Choroid plexus epithelial cell (primary cell): ENCODE measurements at regions not wholly inside any gene's neighbourhood (a gene's known extent, or its start where the extent isn't known, plus 50 kb on each side); places are given as distances from the start of the nearest gene placed in this dataset.
"Not testable (repeated sequence)": the region's sequence is repeated elsewhere in the genome, so short reads cannot be mapped to it uniquely, and the experiment has no call there.

Experiments
- DNase-seq: peaks from one replicate; pipeline ENCODE4 v3.0.0-alpha.2; 2010; ENCODE audit warnings: low read depth
- H3K4me3 ChIP-seq: 2 replicates; pipeline ENCODE4 v1.5.1; 2011; ENCODE audit warnings: low read depth, mild to moderate bottlenecking, control low read depth, low read length, moderate library complexity
- CTCF ChIP-seq: conservative IDR thresholded peaks from 2 replicates; pipeline ENCODE4 v1.5.1; 2011; ENCODE audit warnings: low read depth, mild to moderate bottlenecking, control low read depth, inconsistent platforms, low read length, moderate library complexity

GRCh38 chr5:114903767-114904166 lies 265.9 kb downstream of the TRIM36 start:
- no peak for TF ChIP-seq CTCF
- DNase-seq: no peak
- no peak overlapping the region for H3K4me3 ChIP-seq

- no peak for TF ChIP-seq CTCF
- H3K4me3 ChIP-seq: no peak overlapping the region
- DNase-seq: no peak
Observed at GRCh38 chr5:114898602-114899001, 271.1 kb downstream of the TRIM36 start.

GRCh38 chr5:114883675-114884074 lies 286.0 kb downstream of the TRIM36 start:
- TF ChIP-seq CTCF: no peak
- no peak for DNase-seq
- no peak overlapping the region for H3K4me3 ChIP-seq

- H3K4me3 ChIP-seq: no peak overlapping the region
- no peak for TF ChIP-seq CTCF
- no peak for DNase-seq
Observed at GRCh38 chr5:114859438-114859735, 310.3 kb downstream of the TRIM36 start.

GRCh38 chr5:114858665-114859437 lies 310.9 kb downstream of the TRIM36 start:
- no peak for DNase-seq
- TF ChIP-seq CTCF: no peak

GRCh38 chr5:114857941-114858551 lies 311.7 kb downstream of the TRIM36 start:
- H3K4me3 ChIP-seq: no peak overlapping the region
- TF ChIP-seq CTCF: no peak
- DNase-seq: no peak

More at GRCh38 chr5:114858665-114859437, 310.9 kb downstream of the TRIM36 start:
- H3K4me3 ChIP-seq: no peak overlapping the region

- H3K4me3 ChIP-seq, DNase-seq: not testable (repeated sequence)
Observed at GRCh38 chr5:114844711-114845110, 325.0 kb downstream of the TRIM36 start.
